HG02884 (cell line): ENCODE measurements at regions not wholly inside any gene's neighbourhood (a gene's known extent, or its start where the extent isn't known, plus 50 kb on each side); places are given as distances from the start of the nearest gene placed in this dataset.
"Not testable (repeated sequence)": the region's sequence is repeated elsewhere in the genome, so short reads cannot be mapped to it uniquely, and the experiment has no call there.

Source experiments
- ATAC-seq: cut with Tn5 transposase; IDR thresholded peaks from one replicate; pipeline ENCODE4 v1.9.1; 2021; ENCODE audit warnings: mild to moderate bottlenecking, moderate library complexity; ENCODE audit not compliant: unreplicated experiment

DNA sequence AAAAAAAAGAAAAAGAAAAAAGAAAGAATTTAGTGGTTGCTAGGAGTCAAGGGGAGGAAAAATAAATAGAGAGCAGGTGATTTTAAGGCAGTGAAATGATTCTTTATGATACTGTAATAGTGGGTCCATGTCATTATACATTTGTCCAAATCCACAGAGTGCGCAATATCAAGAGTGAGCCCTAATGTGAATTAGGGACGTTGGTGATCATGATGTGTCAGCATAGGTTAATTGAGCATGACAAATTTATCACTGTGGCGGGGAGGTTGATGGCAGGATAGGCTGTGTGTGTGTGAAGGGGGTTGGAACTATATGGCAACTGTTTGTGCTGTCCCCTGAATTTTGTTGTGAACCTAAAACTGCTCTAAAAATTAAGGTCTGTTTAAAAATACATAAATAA is 357.8 kb downstream of the ICE1 start:
- ATAC-seq, result no peak

DNA sequence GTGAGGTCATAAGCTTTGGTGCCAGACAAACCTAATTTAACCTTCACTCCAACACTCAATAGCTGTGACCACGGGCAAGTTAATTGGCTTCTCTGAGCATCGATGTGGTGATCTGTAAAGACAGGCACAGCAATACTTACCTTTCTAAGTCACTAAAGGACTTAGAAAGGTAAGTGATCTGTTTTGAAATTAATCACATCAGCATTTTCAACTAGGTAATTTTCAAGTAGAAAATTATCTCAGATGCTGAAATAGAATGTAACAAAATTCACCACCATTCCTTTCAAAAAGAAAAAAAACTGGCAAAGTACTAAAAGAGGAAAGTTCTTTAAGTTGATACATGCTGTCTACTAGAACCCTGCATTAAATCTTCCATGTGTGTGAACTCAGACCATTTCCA is 354.5 kb downstream of the ICE1 start:
- no peak for ATAC-seq

DNA sequence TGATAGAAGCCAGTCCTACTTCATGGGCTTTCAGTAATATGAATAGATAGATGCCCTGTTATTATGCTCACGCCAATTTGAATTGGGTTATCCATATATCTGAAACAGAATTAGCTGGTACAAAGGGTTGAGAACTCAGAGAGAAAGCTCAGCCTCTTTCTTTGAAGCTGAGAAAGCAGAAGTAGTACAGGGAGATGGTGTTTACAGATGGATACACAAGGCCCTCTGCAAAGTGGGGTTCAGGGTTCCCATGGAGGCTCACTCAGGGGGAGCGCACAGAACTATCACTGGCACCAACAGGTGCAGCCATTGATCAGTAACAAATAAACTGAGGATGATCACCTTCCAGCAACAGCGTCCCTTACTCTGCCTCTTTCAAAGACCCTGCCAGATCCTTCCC is 349.7 kb downstream of the ICE1 start:
- no peak for ATAC-seq

DNA sequence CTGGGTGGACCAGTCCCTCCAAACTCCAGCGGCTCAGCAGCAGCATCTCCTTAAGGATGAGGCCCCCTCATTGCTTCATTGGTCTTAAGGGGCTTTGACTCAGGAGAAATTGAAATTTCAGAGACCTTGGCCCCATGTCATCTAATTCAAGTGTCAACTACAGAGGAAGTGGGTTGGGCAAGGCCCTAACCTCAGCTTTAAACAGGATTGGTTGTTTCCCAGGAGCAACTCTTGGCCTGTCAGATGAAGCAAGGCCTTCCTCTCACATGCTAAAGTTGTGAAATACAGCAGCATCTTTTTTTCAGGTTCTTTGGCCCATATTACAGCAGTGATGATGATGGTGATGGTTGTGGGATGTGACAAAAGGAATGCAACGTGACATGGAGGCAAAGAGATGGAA is 348.3 kb downstream of the ICE1 start:
- no peak for ATAC-seq

DNA sequence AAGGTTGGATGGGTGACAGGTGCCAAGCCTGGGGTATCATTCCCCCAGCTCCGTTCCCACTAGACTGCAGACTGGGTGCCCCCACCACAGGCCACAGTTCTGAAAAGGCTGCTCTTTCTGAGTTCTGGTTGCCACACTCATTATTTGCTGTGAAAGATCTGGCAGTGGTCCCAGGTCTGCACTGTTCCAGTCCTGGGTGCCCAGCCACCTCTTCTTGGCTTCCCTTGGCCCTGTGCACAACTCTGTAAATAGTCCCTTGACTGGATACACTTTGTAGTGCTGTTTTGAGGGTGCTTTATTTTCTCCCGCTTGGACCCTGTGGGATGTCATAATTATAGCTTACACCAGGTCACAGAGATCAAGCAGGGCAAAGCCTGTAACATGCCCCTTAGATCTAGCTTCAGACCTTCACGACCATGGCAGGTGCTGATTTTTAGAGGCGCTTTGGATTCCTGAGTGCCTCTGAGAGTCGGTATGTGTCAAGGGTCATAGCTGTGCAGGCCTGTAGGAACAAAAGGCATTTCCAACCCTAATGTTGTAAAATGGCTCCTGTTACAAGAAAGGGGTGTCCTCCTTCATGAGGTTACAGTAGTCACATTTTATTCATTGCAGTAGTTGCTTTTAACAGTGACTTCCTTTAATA is 344.9 kb downstream of the ICE1 start:
- ATAC-seq, result no peak

DNA sequence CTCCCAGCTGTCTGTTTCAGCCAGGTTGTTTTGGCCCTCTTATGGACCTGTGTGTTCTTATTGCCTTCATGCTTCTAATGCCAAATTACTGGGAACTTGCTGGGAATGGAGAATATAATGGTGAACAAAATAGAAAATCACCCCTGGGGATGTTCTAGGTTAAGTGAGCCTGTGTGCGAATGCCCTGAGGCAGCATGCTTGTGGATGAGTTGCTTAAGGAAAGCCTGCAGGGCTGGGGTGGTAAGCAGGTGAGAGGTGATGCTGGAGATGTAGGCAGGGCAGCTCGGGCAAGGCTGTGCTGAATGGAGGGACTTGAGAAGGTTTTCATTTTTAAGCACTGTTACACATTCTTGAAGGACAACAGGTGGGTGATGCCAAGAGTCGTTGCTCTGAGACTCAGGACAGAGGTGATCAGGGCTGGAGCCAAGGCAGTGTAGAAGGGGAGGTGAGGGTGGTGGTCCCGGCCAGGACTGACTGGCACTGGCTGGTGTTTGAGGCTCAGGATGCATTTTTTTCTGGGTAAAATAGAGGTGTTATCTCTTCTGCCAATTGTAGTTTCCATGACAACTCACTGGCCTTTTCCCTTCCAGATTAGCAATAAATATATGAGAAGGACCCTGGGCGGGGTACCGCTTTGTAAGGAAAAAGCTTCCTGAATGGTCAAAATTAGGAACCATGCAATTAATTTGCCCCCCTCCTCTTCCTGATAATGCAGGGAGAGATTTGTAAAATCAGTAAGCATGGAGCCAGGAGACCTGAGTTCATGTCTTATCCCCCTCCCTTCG is 342.8 kb downstream of the ICE1 start:
- no peak for ATAC-seq

DNA sequence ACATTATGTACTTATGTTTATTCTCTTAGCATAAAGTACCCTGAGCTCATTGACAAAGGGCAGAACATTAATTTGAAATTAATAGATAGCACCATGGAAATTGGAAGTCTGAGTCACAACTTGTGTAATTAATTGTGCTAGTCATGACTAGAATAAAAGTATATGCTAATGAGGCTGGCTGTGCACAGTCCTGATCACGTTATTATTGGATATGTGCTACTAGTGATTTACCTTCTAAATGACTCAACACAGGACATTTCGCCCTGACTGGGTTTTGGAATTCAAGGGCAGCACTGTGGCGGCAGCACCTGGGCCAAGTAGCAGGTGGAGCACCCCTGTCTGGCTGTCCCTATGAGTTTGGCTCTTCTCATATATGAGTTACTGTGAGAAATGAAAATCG is 341.8 kb downstream of the ICE1 start:
- ATAC-seq, result no peak

DNA sequence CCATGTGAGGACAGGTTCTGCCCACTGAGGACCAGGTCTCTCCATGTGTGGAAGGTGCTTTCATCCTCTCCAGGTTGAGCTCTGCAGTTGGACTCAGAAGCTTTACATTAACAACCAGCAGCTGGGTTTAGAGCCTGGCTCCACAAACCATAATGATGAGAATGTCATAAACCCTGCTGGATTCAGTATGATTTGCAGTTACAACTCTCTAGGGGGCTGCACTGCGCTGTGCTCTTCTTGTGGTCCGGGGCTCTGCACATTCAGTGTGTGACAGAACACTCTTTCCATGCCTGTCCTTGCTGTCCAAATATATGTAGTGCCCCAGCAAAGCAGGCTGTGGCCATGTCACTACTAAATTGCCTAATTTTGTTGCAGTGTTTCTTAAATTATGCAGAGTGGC is 334.3 kb downstream of the ICE1 start:
- no peak for ATAC-seq

DNA sequence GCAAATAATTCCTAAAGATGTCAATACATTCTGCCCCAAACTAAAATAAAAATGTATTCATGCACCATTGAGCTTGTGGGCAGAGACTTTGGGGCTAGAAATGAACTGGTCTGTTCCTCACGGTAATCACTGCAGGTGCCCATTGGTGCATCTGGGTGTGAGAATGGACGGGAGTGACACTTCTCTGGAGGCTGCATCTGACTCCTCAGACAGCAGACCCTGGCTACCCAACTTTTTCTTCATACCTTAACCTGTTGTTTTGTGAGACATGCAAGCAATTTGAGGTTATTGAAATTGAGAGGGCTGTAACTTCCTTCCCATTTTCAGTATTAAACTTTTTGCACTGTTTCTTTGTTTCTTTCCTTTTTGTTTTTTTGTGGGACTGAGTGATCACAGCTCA is 333.4 kb downstream of the ICE1 start:
- ATAC-seq, result peak; percentile 39

DNA sequence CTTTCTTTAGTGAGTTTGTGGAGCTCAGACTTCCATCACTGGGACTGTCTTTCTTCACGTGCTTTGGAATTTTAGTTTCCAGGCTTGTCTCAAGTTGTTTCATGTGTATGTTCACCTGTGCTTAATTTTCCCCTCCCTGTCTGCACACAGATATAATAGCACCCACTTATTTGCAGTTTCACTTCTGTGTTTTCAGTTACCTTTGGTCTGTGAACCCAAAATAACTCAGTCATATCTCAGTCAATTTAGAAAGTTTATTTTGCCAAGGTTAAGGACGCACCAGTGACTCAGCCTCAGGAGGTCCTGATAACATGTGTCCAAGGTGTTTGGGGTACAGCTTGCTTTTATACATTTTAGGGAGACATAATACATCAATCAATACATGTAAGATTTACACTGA is 330.4 kb downstream of the ICE1 start:
- peak; percentile 71 for ATAC-seq

DNA sequence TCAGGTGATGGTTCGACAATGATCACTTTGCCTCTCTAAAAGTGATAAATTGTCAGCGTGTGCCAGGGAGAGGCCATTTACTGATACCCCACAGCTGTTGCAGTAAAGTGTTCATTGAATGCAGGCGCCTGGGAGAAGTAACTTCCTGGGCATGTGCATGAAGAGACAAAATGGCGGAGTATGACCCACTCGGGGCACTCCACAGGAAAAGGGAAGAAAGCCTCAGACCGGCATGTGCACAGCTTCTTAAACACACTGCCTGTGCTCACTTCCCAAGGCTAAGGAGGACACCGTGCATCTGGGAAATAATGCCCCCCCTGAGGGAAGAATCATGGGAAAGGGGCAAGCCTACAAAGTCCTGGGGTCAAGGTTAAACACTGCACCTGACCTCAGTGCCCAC is 329.5 kb downstream of the ICE1 start:
- no peak for ATAC-seq

DNA sequence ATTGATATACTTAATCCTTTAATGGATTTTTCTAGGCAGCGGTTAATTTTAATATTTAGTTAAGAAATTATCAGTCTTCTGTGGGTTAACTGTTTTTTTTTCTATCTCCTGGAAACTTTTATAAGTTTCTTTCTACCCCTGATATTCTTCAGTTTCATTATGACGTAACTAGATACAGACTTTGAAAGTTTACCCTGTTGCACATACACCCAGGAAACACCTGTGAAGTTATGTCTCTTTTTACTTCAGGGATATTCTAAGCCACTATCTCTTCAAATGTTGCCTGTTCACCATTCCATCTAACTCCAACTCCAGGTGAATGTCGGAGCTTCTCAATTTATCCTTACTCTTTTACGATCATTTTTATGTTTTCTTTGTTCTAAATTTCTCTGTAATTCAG is 329.0 kb downstream of the ICE1 start:
- peak; percentile 37 for ATAC-seq

DNA sequence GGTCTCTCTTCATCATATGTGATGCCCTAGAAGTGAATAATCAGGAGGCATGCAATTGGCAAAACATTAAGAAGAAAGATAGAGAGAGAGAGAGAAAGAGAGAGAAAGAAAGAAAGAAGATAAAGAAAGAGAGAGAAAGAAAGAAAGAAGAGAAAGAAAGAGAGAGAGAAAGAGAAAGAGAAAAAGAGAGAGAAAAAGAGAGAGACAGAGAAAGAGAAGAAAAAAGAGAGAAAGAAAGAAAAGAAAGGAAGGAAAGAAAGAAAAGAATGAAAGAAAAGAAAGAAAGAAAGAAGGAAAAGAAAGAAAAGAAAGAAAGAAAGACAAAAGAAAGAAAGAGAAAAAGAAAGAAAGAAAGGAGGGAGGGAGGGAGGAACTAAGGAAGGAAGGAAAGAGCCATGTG is 318.9 kb downstream of the ICE1 start:
- ATAC-seq, result no peak

DNA sequence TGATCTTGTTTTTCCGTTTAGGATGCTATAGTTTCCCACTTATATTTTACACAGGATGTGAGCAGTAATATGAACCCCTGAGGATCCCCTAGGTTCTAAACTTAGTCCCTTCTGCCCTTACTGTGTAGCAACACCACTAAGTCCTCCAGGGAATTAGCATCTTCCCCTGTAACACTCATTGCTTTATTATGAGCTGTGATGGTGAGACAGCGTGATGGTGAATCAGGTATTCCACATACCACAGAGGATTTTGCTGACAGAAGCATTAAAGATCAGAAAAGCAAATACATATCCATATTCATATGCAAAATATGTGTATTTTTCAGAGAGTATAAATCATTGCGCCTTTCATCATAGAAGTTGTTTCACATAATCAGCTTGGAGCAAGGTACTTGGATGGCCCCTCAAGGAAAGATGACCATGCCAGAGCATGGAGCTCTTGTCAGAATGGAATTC is 317.0 kb downstream of the ICE1 start:
- no peak for ATAC-seq

DNA sequence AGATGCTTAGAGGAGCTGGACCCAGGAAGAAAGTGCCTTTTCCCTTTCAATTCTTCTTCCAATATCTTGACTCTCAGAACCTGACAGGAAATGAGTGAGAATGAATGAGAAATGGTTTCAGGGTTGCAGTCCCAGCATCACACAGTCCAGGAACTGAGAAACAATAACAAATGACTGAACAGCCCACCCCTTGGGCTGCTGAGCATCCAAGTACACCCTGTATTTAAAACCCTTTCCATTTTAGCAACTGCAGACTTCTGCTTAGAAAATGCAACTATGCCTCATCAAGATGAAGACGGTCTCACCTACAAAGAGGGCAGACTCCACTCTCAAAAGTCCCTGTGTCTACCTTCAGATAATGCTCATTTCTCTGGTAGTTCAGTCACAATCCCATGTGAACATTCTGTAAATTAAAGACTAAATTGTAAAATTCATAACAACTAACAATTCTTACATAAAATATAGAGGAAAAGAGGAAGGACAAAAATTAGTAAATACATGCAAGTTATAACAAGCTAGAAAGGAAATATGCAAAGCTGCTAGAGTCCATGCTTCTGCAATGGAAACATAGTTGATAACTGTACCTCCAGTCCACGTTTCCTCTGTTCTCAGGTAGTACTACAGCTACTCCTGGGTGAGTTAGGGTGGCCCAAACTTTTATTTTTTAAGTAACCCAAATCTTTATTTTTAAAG is 316.5 kb downstream of the ICE1 start:
- peak; percentile 90 for ATAC-seq

DNA sequence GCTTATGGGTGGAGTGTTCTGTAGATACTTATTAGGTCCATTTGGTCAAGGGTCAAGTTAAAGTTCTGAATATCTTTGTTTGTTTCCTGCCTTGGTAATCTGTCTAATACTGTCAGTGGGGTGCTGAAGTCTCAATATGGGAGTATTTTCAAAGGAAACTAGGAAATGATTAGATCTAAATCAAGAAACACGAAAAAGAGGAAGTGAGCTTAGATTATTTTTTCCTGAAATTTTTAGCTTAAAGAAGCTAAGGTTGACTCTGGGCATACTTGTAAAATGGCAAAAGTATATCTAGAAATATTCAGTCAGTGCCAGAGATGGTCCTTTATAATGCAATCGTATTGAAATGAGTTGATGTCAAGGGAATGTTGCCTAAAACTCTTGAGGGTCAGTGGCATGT is 313.5 kb downstream of the ICE1 start:
- ATAC-seq, result no peak

DNA sequence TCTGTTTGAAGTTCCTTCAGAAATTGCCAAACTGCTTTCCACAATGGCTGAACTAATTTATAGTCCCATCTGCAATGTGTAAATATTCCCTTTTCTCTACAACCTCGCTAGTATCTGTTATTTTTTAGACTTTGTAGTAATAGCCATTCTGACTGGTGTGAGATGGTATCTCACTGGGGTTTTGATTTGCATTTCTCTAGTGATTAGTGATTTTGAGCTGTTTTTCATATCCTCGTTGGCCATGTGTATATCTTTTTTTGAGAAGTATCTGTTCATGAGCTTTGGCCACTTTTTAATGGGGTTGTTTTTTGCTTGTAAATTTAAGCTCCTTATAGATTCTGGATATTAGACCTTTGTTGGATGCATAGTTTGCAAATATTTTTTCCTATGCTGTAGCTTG is 310.6 kb downstream of the ICE1 start:
- not testable (repeated sequence) for ATAC-seq

DNA sequence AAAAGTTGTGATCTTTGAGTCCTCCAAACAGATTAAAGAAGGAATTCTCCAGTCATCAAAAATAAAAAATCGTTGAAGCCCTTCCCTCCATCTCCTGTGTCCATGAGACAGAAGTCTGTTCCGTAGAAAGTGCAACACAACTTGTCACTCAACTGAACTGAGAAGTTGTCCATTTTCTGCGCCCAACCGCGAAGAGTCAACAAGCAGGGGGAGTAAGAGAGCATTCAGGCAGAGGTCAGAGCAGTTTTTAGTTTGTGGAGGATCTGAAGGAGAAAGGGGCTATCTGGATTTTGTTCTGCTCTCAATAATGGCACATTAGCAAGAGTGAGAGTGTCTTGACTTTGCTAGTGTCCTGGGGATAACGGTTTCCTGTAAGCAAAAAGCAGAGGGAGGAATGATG is 303.9 kb downstream of the ICE1 start:
- ATAC-seq, result no peak

DNA sequence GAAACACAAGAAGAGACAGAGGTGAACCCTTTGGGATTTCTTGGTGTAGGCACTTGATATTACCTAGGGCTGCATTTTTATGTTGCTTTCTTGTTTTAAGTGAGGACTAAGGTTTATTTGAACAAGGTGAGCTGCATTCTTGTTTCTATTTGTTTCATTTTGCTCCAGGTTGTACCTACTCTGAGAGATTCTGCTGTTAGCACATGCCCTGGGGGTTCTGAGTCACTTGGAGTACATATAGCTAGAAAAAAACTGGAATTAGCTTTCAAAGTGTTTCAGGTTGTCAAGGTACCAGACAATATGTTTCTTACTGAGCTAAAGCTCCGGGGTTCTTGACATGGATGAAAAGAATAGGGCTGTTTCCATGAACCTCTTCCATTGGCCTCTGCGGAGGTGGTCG is 299.4 kb downstream of the ICE1 start:
- ATAC-seq, result no peak

DNA sequence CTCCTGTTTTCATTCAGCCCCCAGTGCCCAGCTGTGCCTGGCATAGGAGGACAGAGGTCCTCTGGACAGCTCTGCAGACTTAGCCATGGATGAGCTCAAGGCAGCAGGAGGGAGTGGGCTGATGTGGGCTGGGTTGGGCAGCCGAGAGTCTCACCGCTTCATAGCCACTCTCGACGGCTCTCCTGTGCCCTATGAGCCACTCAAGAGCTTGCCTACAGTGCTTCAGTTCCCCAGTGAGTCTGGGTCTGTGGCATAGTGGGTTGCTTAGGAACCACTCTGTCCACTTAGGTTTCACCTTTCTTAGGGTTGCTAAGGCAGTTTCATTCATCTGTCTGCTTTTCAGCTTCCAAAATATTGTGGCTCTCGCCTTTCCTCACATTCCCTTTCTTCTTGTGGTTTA is 296.8 kb downstream of the ICE1 start:
- no peak for ATAC-seq

DNA sequence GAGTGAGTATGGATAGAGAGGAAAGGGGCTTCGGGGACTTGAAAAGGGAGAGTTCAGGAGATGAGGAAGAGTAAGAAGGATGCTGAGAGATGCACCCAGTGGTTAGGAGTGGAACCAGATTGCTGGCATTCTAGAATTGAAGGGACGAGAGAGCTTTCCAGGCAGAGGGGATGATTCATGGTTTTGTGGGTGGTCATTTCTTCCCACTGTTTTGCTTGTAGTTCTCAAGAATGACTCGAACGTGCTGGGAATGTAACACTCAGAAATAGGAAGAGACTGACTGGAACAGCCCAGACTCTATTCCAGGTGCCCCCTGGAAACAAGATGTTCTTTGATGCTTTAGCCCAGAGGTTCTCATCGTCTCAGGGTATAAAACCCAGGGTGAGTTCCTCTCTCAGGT is 294.2 kb downstream of the ICE1 start:
- ATAC-seq, result no peak

DNA sequence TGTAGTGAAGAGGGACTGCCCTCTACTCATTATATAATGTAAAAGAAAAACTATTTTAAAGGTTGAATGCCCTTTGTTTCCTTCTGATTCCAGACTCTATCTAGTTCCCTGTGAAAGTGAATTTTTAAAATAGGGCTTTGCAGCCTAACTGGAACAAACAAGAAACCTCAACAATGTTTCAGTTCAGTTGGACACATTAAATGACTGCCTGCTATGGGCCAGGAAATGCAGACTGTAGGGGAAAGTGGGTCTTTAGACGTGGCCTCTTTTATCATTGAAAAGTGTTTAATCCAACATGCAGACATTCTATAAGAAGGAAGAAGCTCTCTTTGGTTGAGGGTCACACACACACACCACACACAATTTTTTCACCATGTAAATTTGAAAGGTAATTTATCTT is 289.1 kb downstream of the ICE1 start:
- ATAC-seq, result no peak
